DMS53 (cell line): ENCODE measurements at regions not wholly inside any gene's neighbourhood (a gene's known extent, or its start where the extent isn't known, plus 50 kb on each side); places are given as distances from the start of the nearest gene placed in this dataset.
A peak's percentile ranks its signal among the peaks of the same experiment; 100 is the strongest.
"Not testable (repeated sequence)": the region's sequence is repeated elsewhere in the genome, so short reads cannot be mapped to it uniquely, and the experiment has no call there.

ENCODE experiments used
- DNase-seq: peaks from one replicate; lab custom pipeline; 2025; lab: John Stamatoyannopoulos, UW

- no peak for DNase-seq
Observed at GRCh38 chr1:183753464-183753891, 51.4 kb upstream of the RGL1 start.

- DNase-seq = no peak
Observed at GRCh38 chr1:183744132-183744913, 60.6 kb upstream of the RGL1 start.

GRCh38 chr1:183742355-183742754 is 62.6 kb upstream of the RGL1 start:
- DNase-seq = no peak

GRCh38 chr1:183739741-183740271 is 65.1 kb upstream of the RGL1 start:
- no peak for DNase-seq

GRCh38 chr1:183739082-183739481 is 65.8 kb upstream of the RGL1 start:
- DNase-seq = peak; percentile 12

GRCh38 chr1:183737916-183738315 is 67.0 kb upstream of the RGL1 start:
- not testable (repeated sequence) for DNase-seq

GRCh38 chr1:183736343-183736742 is 68.6 kb upstream of the RGL1 start:
- no peak for DNase-seq

- no peak for DNase-seq
Observed at GRCh38 chr1:183735069-183735860, 69.7 kb upstream of the RGL1 start.

- DNase-seq = no peak
Observed at GRCh38 chr1:183734543-183735036, 70.3 kb upstream of the RGL1 start.

GRCh38 chr1:183733715-183734114 is 71.2 kb upstream of the RGL1 start:
- no peak for DNase-seq

GRCh38 chr1:183732236-183732880 is 72.6 kb upstream of the RGL1 start:
- DNase-seq = no peak

GRCh38 chr1:183730886-183731573 is 73.9 kb upstream of the RGL1 start:
- no peak for DNase-seq

- no peak for DNase-seq
Observed at GRCh38 chr1:183730107-183730724, 74.7 kb upstream of the RGL1 start.

GRCh38 chr1:183726825-183727224 is 73.7 kb upstream of the APOBEC4 start:
- no peak for DNase-seq

- no peak for DNase-seq
Observed at GRCh38 chr1:183724350-183725042, 71.4 kb upstream of the APOBEC4 start.

- no peak for DNase-seq
Observed at GRCh38 chr1:183723571-183723970, 70.5 kb upstream of the APOBEC4 start.

GRCh38 chr1:183721041-183721440 is 67.9 kb upstream of the APOBEC4 start:
- no peak for DNase-seq

- DNase-seq = no peak
Observed at GRCh38 chr1:183720028-183720427, 66.9 kb upstream of the APOBEC4 start.

- peak; percentile 46 for DNase-seq
Observed at GRCh38 chr1:183719289-183719688, 66.2 kb upstream of the APOBEC4 start.

GRCh38 chr1:183716286-183716685 is 63.2 kb upstream of the APOBEC4 start:
- DNase-seq = no peak
